ENCODE measurements at regions not wholly inside any gene's neighbourhood (a gene's known extent, or its start where the extent isn't known, plus 50 kb on each side); places are given as distances from the start of the nearest gene placed in this dataset.

DNA sequence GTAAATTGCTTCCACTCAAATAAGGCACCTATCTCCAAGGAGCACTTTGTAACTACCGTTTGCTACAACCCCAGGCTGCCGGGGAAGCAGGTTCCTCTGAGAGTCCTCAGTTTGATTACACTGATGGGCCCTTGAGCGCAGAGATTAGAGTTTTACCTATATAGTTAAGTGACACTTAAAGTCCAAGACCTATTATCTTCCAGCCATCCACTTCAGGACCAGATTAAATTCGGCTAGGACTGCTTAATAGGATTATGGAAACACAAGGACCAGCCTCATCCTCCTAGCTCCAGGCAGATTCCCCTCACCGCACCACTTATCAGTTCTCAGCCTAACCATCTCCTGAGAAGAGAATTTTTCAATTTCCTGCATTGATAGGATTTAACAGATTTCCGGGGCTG lies 64.7 kb upstream of the TIAM2 start:
- no peak overlapping the region for H3K27ac ChIP-seq (replicated peaks)
- no peaks in the 10 kb centered on the region for H3K27me3 ChIP-seq (ENCODE audit: insufficient read depth, poor library complexity, severe bottlenecking)
- TF ChIP-seq SPI1 (IDR thresholded peaks at IDR 0.05; ENCODE audit: borderline replicate concordance, low read depth) (no peak), CTCF (IDR thresholded peaks at IDR 0.05; ENCODE audit: insufficient read depth, low read length) (no peak), REST (IDR thresholded peaks at IDR 0.05; ENCODE audit: insufficient replicate concordance, low read depth) (no peak), POLR2AphosphoS5 (IDR thresholded peaks at IDR 0.05; ENCODE audit: low read depth) (no peak), GABPA (IDR thresholded peaks at IDR 0.05; ENCODE audit: low read depth) (no peak)
- H3K4me3 ChIP-seq (replicated peaks; ENCODE audit: insufficient read depth, low read length), result no peak overlapping the region
- no peak for DNase-seq (ENCODE audit: low read depth in 1 of 2, low spot score in 1 of 2)

DNA sequence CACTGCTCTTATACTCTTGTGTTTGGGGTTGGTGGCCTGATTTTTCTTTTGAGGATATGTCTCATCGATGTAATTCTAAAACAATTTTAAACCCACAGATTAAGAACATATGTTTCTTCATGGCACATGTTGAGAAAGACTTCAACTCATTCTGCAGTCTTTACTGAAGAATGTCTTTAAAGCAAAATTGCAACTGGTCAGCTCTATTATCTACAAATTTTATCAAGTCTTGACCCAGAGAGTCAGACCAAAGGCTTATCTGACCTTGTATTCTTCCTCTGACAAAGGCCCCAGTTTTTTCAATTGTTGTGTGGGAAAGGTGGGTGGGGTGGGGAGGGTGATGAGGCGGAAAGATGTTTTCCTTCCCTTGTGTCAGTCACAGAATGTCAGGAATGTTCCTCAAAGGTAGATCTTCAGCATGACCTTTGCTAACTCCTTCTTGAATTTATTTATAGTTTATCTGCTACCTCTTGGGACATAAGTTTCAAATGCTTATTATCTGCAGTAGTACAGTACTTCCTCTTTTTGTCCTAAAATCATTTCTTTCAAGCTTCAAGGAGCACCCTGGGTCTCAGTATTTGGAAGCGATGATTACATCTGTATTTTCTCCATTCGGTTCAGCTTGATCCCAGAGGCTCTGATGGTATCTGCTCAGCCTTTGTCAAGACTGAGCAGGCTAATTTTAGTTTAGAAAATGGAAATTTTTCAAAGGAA lies 63.2 kb upstream of the TIAM2 start:
- Histone ChIP-seq H3K27me3 (ENCODE audit: insufficient read depth, poor library complexity, severe bottlenecking) (no peaks in the 10 kb centered on the region), H3K27ac (replicated peaks) (no peak overlapping the region), H3K4me3 (replicated peaks; ENCODE audit: insufficient read depth, low read length) (no peak overlapping the region)
- DNase-seq (ENCODE audit: low read depth in 1 of 2, low spot score in 1 of 2), result no peak
- TF ChIP-seq SPI1 (IDR thresholded peaks at IDR 0.05; ENCODE audit: borderline replicate concordance, low read depth) (no peak), REST (IDR thresholded peaks at IDR 0.05; ENCODE audit: insufficient replicate concordance, low read depth) (no peak), GABPA (IDR thresholded peaks at IDR 0.05; ENCODE audit: low read depth) (no peak), POLR2AphosphoS5 (IDR thresholded peaks at IDR 0.05; ENCODE audit: low read depth) (no peak), CTCF (IDR thresholded peaks at IDR 0.05; ENCODE audit: insufficient read depth, low read length) (no peak)

DNA sequence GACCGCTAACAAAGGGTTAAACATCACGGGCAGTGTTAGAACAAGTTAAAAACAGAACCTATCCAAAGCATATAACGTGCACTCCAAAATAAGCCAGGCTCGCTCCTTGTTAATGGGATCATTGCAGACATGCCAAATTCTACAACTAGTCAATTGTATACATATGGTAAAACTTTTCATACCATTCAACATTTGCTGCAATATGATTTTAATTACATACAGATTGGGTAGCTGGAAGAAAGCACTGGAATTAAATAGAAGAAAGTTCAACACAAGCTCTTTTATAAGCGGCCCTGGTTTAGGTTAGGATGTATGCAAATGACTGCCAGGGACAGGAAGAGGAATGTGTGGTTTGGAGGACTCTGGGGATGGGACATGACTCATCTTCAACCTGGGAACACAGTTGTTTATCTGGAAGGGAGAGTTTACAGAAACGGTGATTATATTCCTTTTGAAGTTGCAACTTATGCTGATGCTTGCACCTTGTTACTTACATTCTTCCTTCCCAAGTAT lies 62.5 kb upstream of the TIAM2 start:
- H3K27me3 ChIP-seq (ENCODE audit: insufficient read depth, poor library complexity, severe bottlenecking), result no peaks in the 10 kb centered on the region
- H3K4me3 ChIP-seq (replicated peaks; ENCODE audit: insufficient read depth, low read length), result no peak overlapping the region
- no peak overlapping the region for H3K27ac ChIP-seq (replicated peaks)
- DNase-seq (ENCODE audit: low read depth in 1 of 2, low spot score in 1 of 2), result no peak
- TF ChIP-seq POLR2AphosphoS5 (IDR thresholded peaks at IDR 0.05; ENCODE audit: low read depth) (no peak), CTCF (IDR thresholded peaks at IDR 0.05; ENCODE audit: insufficient read depth, low read length) (no peak), SPI1 (IDR thresholded peaks at IDR 0.05; ENCODE audit: borderline replicate concordance, low read depth) (no peak), REST (IDR thresholded peaks at IDR 0.05; ENCODE audit: insufficient replicate concordance, low read depth) (no peak), GABPA (IDR thresholded peaks at IDR 0.05; ENCODE audit: low read depth) (no peak)
